H9 (cell line): ENCODE measurements at regions not wholly inside any gene's neighbourhood (a gene's known extent, or its start where the extent isn't known, plus 50 kb on each side); places are given as distances from the start of the nearest gene placed in this dataset.

Experiments used
- DNase-seq: peaks from one replicate; pipeline ENCODE4 v3.0.0-alpha.2; 2017
- H2AFZ ChIP-seq: one replicate; pipeline ENCODE4 v1.6.1; 2013; ENCODE audit warnings: mild to moderate bottlenecking, low read length, control low read depth, moderate library complexity
- H2AK5ac ChIP-seq: 2 replicates; pipeline ENCODE4 v1.6.1; 2013; ENCODE audit warnings: low read length, control low read depth, mixed read lengths; ENCODE audit not compliant: insufficient read length
- H2BK120ac ChIP-seq: one replicate; pipeline ENCODE4 v1.6.1; 2013; ENCODE audit warnings: low read depth, mild to moderate bottlenecking, low read length, control low read depth, inconsistent platforms; ENCODE audit not compliant: poor library complexity, severe bottlenecking
- H2BK12ac ChIP-seq: 2 replicates; pipeline ENCODE4 v1.6.1; 2013; ENCODE audit warnings: low read length, control low read depth, mixed read lengths, low read depth; ENCODE audit not compliant: insufficient read length
- H2BK15ac ChIP-seq: 2 replicates; pipeline ENCODE4 v1.6.1; 2013; ENCODE audit warnings: low read depth, low read length, control low read depth
- H2BK20ac ChIP-seq: one replicate; pipeline ENCODE4 v1.6.1; 2013; ENCODE audit warnings: low read depth, mild to moderate bottlenecking, low read length, control low read depth, inconsistent platforms; ENCODE audit not compliant: poor library complexity, severe bottlenecking
- H2BK5ac ChIP-seq: 2 replicates; pipeline ENCODE4 v1.6.1; 2013; ENCODE audit warnings: low read length, control low read depth, mixed read lengths; ENCODE audit not compliant: insufficient read length
- H3K14ac ChIP-seq: 2 replicates; pipeline ENCODE4 v1.6.1; 2013; ENCODE audit warnings: low read length, control low read depth; ENCODE audit not compliant: insufficient read depth
- H3K18ac ChIP-seq: 2 replicates; pipeline ENCODE4 v1.6.1; 2013; ENCODE audit warnings: low read depth, mild to moderate bottlenecking, mixed read lengths, low read length, control low read depth; ENCODE audit not compliant: insufficient read length
- H3K23ac ChIP-seq: 2 replicates; pipeline ENCODE4 v1.6.1; 2013; ENCODE audit warnings: low read length, control low read depth, mixed read lengths, low read depth; ENCODE audit not compliant: insufficient read length
- H3K23me2 ChIP-seq: 2 replicates; pipeline ENCODE4 v1.6.1; 2013; ENCODE audit warnings: low read depth, mild to moderate bottlenecking, mixed read lengths, low read length, control low read depth; ENCODE audit not compliant: insufficient read length, poor library complexity, severe bottlenecking
- H3K27ac ChIP-seq: 2 replicates; pipeline ENCODE4 v1.5.1; 2013; ENCODE audit warnings: low read length, control low read depth, mixed read lengths, low read depth; ENCODE audit not compliant: insufficient read length
- H3K27me3 ChIP-seq: 2 replicates; pipeline ENCODE4 v1.6.1; 2013; ENCODE audit warnings: low read length, control low read depth, inconsistent platforms; ENCODE audit not compliant: insufficient read depth
- H3K4ac ChIP-seq: 2 replicates; pipeline ENCODE4 v1.6.1; 2013; ENCODE audit warnings: low read depth, mild to moderate bottlenecking, control low read depth, inconsistent platforms, low read length, moderate library complexity
- H3K4me1 ChIP-seq: 2 replicates; pipeline ENCODE4 v1.6.1; 2013; ENCODE audit warnings: low read length, control low read depth, inconsistent platforms; ENCODE audit not compliant: insufficient read depth
- H3K4me2 ChIP-seq: 2 replicates; pipeline ENCODE4 v1.6.1; 2013; ENCODE audit warnings: low read length, control low read depth, mixed read lengths; ENCODE audit not compliant: insufficient read length, insufficient read depth
- H3K56ac ChIP-seq: 2 replicates; pipeline ENCODE4 v1.6.1; 2013; ENCODE audit warnings: low read depth, mild to moderate bottlenecking, mixed read lengths, low read length, control low read depth; ENCODE audit not compliant: insufficient read length
- H3K79me1 ChIP-seq: 2 replicates; pipeline ENCODE4 v1.6.1; 2013; ENCODE audit warnings: low read depth, mild to moderate bottlenecking, moderate library complexity, low read length, control low read depth, inconsistent platforms; ENCODE audit not compliant: insufficient read depth, poor library complexity, severe bottlenecking
- H3K79me2 ChIP-seq: 2 replicates; pipeline ENCODE4 v1.6.1; 2013; ENCODE audit warnings: low read length, control low read depth, inconsistent platforms; ENCODE audit not compliant: insufficient read depth
- H3K9ac ChIP-seq: 2 replicates; pipeline ENCODE4 v1.6.1; 2013; ENCODE audit warnings: low read length, control low read depth, mixed read lengths; ENCODE audit not compliant: insufficient read length; ENCODE audit errors: extremely low read depth
- H3K9me3 ChIP-seq: one replicate; pipeline ENCODE4 v1.6.1; 2013; ENCODE audit warnings: low read depth, low read length, inconsistent platforms; ENCODE audit not compliant: control insufficient read depth
- H3T11ph ChIP-seq: one replicate; pipeline ENCODE4 v1.6.1; 2013; ENCODE audit warnings: mild to moderate bottlenecking, low read length, control low read depth, inconsistent platforms
- H4K20me1 ChIP-seq: one replicate; pipeline ENCODE4 v1.6.1; 2013; ENCODE audit not compliant: control insufficient read depth, insufficient read length, insufficient read depth
- H4K5ac ChIP-seq: 2 replicates; pipeline ENCODE4 v1.6.1; 2013; ENCODE audit warnings: low read depth, mild to moderate bottlenecking, mixed read lengths, low read length, control low read depth; ENCODE audit not compliant: insufficient read length
- H4K8ac ChIP-seq: replicated peaks from 2 replicates; pipeline ENCODE4 v1.6.1; 2013; ENCODE audit warnings: low read length, control low read depth, mixed read lengths, low read depth; ENCODE audit not compliant: insufficient read length
- H4K91ac ChIP-seq: 2 replicates; pipeline ENCODE4 v1.6.1; 2013; ENCODE audit warnings: low read depth, mild to moderate bottlenecking, moderate library complexity, mixed read lengths, low read length, control low read depth; ENCODE audit not compliant: insufficient read length
- H3K27ac Mint-ChIP-seq, 3 experiments: 2 replicates in 2 of 3; 3 replicates in 1 of 3; pipeline ENCODE4 v1.8.0; 2020 to 2021; ENCODE audit warnings: mixed read lengths in 3 of 3, mild to moderate bottlenecking in 1 of 3, moderate library complexity in 1 of 3
- H3K27me3 Mint-ChIP-seq: 2 replicates; pipeline ENCODE4 v1.8.0; 2021; ENCODE audit warnings: low read depth, mild to moderate bottlenecking, moderate library complexity, mixed read lengths
- H3K36me3 Mint-ChIP-seq, 3 experiments: 2 replicates in 2 of 3; 3 replicates in 1 of 3; pipeline ENCODE4 v1.8.0; 2020 to 2021; ENCODE audit warnings: low read depth in 3 of 3, mixed read lengths in 3 of 3; ENCODE audit not compliant: insufficient read depth in 1 of 3
- H3K4me1 Mint-ChIP-seq, 2 experiments: 2 replicates each; pipeline ENCODE4 v1.8.0; 2020; ENCODE audit warnings: mixed read lengths in 2 of 2
- H3K4me3 Mint-ChIP-seq, 2 experiments: 2 replicates in 1 of 2; 3 replicates in 1 of 2; pipeline ENCODE4 v1.8.0; 2020 to 2021; ENCODE audit warnings: mild to moderate bottlenecking in 2 of 2, mixed read lengths in 2 of 2, moderate library complexity in 1 of 2
- H3K9me3 Mint-ChIP-seq, 2 experiments: 2 replicates in 1 of 2; 3 replicates in 1 of 2; pipeline ENCODE4 v1.8.0; 2020; ENCODE audit warnings: mild to moderate bottlenecking in 2 of 2, mixed read lengths in 2 of 2, moderate library complexity in 1 of 2
- WGBS: extraction: QIAGEN DNeasy Blood & Tissue Kit; methylation state at CpG from one replicate; pipeline ENCODE4 v1.1.7; 2013; ENCODE audit warnings: missing lambda C conversion rate, low lambda C conversion rate, mixed read lengths; ENCODE audit not compliant: insufficient read length; ENCODE audit errors: extremely low coverage; 5-methylcytosine and 5-hydroxymethylcytosine counted together
- TF ChIP-seq, protein P1 (sequence below): fragments of 200-600 bp; sonication (generic); conservative IDR thresholded peaks from 3 replicates; pipeline ENCODE4 v1.8.0; 2021; ENCODE audit warnings: antibody characterized with exemption, mild to moderate bottlenecking

- Histone ChIP-seq H2BK5ac (no peak overlapping the region), H3K9me3 (peaks cover 96% of the 10 kb centered on the region), H3K9ac (no peak overlapping the region), H3K79me2 (no peaks in the 10 kb centered on the region), H2BK20ac (no peak overlapping the region), H3K27ac (no peak overlapping the region), H3K4ac (no peak overlapping the region), H3K4me2 (no peak overlapping the region), H2BK15ac (no peak overlapping the region), H2AK5ac (no peak overlapping the region), H4K91ac (no peak overlapping the region), H3K4me1 (no peaks in the 10 kb centered on the region), H2BK12ac (no peak overlapping the region), H3K56ac (no peak overlapping the region), H3K18ac (no peak overlapping the region), H3K27me3 (no peaks in the 10 kb centered on the region), H4K8ac (no peak overlapping the region), H3K23me2 (no peaks in the 10 kb centered on the region), H4K5ac (no peak overlapping the region), H3T11ph (no peak overlapping the region), H3K79me1 (no peaks in the 10 kb centered on the region), H4K20me1 (no peaks in the 10 kb centered on the region), H2BK120ac (no peak overlapping the region), H3K23ac (no peak overlapping the region), H2AFZ (no peak overlapping the region), H3K14ac (no peak overlapping the region)
- H3K27ac Mint-ChIP-seq, result no peak overlapping the region
- no peak overlapping the region for H3K4me3 Mint-ChIP-seq
- H3K36me3 Mint-ChIP-seq, result peaks cover 14 to 46% (median 27%) of the 10 kb centered on the region in 3 experiments; a peak in 6 of 7 replicates
- no peaks in the 10 kb centered on the region for H3K4me1 Mint-ChIP-seq
- no peak for DNase-seq
- WGBS, result no CpG with 5 or more reads among the region's 1 CpG
- TF ChIP-seq, protein P1, sequence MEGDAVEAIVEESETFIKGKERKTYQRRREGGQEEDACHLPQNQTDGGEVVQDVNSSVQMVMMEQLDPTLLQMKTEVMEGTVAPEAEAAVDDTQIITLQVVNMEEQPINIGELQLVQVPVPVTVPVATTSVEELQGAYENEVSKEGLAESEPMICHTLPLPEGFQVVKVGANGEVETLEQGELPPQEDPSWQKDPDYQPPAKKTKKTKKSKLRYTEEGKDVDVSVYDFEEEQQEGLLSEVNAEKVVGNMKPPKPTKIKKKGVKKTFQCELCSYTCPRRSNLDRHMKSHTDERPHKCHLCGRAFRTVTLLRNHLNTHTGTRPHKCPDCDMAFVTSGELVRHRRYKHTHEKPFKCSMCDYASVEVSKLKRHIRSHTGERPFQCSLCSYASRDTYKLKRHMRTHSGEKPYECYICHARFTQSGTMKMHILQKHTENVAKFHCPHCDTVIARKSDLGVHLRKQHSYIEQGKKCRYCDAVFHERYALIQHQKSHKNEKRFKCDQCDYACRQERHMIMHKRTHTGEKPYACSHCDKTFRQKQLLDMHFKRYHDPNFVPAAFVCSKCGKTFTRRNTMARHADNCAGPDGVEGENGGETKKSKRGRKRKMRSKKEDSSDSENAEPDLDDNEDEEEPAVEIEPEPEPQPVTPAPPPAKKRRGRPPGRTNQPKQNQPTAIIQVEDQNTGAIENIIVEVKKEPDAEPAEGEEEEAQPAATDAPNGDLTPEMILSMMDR, result no peak
- H3K27me3 Mint-ChIP-seq, result peaks cover 2% of the 10 kb centered on the region; the same call in 1 of the 2 replicates
- H3K9me3 Mint-ChIP-seq, result peaks cover 94 to 95% of the 10 kb centered on the region in 2 experiments
Measured at GRCh38 chr19:42653841-42654240, 59.1 kb upstream of the CEACAM8 start.
